ENCODE measurements at regions not wholly inside any gene's neighbourhood (a gene's known extent, or its start where the extent isn't known, plus 50 kb on each side); places are given as distances from the start of the nearest gene placed in this dataset.

- no peak overlapping the region for H3K27ac ChIP-seq
- H3K4me1 ChIP-seq, result no peaks in the 10 kb centered on the region
- intact Hi-C loops (cut with DNase I), result no loop called here
- no peak overlapping the region for H3K4me3 ChIP-seq
- H3K36me3 ChIP-seq, result no peaks in the 10 kb centered on the region
- peaks cover 0 to 10% (median 3%) of the 10 kb centered on the region in 11 donors for H3K9me3 ChIP-seq
- no peak for TF ChIP-seq CTCF (IDR thresholded peaks at IDR 0.05)
- WGBS, 2 donors, result 86 to 92% methylated on average over 3 of the region's 3 CpGs
- ATAC-seq (no peak), DNase-seq (no peak)
- no peaks in the 10 kb centered on the region for H3K27me3 ChIP-seq
Measured at GRCh38 chr20:12566596-12566995, 442.2 kb upstream of the SPTLC3 start.

- no peak for ATAC-seq
- no peak overlapping the region for H3K4me3 ChIP-seq
- no peaks in the 10 kb centered on the region for H3K36me3 ChIP-seq
- no peak overlapping the region for H3K27ac ChIP-seq
- peak in 3 of 9 donors; percentile 4 to 39 (median 26) for TF ChIP-seq CTCF (IDR thresholded peaks at IDR 0.05)
- WGBS, 2 donors, result 15 to 25% methylated on average over 1 of the region's 1 CpG
- H3K9me3 ChIP-seq, result no peaks in the 10 kb centered on the region
- DNase-seq, result no peak
- H3K27me3 ChIP-seq, result no peaks in the 10 kb centered on the region
- peaks cover 0 to 8% (median 0%) of the 10 kb centered on the region in 9 donors for H3K4me1 ChIP-seq
- intact Hi-C loops (cut with DNase I), result loop anchor here in 1 of 10 donors (10.0 kb wide), 1 partner anchor 656 kb away; the partner anchor contains the start of gene BTBD3
Measured at GRCh38 chr20:12570371-12570770, 438.4 kb upstream of the SPTLC3 start.

GRCh38 chr20:12573442-12573841 is 435.3 kb upstream of the SPTLC3 start:
- Histone ChIP-seq H3K4me1 (peaks cover 0 to 8% (median 0%) of the 10 kb centered on the region in 9 donors), H3K36me3 (no peaks in the 10 kb centered on the region), H3K27ac (peak overlapping the region in 2 of 10 donors; percentile 3 to 72), H3K4me3 (no peak overlapping the region), H3K9me3 (no peaks in the 10 kb centered on the region), H3K27me3 (no peaks in the 10 kb centered on the region)
- TF ChIP-seq CTCF (IDR thresholded peaks at IDR 0.05), result no peak
- WGBS, 2 donors, result 54 to 58% methylated on average over 4 of the region's 4 CpGs
- intact Hi-C loops (cut with DNase I), result loop anchor here in 1 of 10 donors (10.0 kb wide), 1 partner anchor 659 kb away; the partner anchor contains the start of gene BTBD3
- DNase-seq (no peak), ATAC-seq (no peak)

GRCh38 chr20:12575352-12576095 is 433.2 kb upstream of the SPTLC3 start:
- peak; percentile 59 to 84 for DNase-seq
- peak; percentile 90 to 97 (median 95) for ATAC-seq
- no peak for TF ChIP-seq CTCF (IDR thresholded peaks at IDR 0.05)
- Histone ChIP-seq H3K4me3 (no peak overlapping the region), H3K27ac (peak overlapping the region in 8 of 10 donors; percentile 26 to 79 (median 53)), H3K27me3 (no peaks in the 10 kb centered on the region), H3K9me3 (no peaks in the 10 kb centered on the region), H3K36me3 (no peaks in the 10 kb centered on the region), H3K4me1 (peaks cover 0 to 8% (median 0%) of the 10 kb centered on the region in 9 donors)
- WGBS, 2 donors, result 53 to 57% methylated on average over 4 of the region's 4 CpGs
- intact Hi-C loops (cut with DNase I), result loop anchor here in 1 of 10 donors (10.0 kb wide), 1 partner anchor 661 kb away; the partner anchor contains the start of gene BTBD3

Measured in heart right ventricle (tissue), 16 donors.